GM13977 (cell line): ENCODE measurements at regions not wholly inside any gene's neighbourhood (a gene's known extent, or its start where the extent isn't known, plus 50 kb on each side); places are given as distances from the start of the nearest gene placed in this dataset.
"Not testable (repeated sequence)": the region's sequence is repeated elsewhere in the genome, so short reads cannot be mapped to it uniquely, and the experiment has no call there.

Experiments used
- DNase-seq: peaks from one replicate; pipeline ENCODE4 v3.0.0; 2012; ENCODE audit warnings: low spot score
- CTCF ChIP-seq: IDR thresholded peaks from 2 replicates; pipeline ENCODE4 v1.5.1; 2012; ENCODE audit warnings: mild to moderate bottlenecking, control low read depth; ENCODE audit not compliant: insufficient read depth; ENCODE audit errors: extremely low read depth, missing control alignments
- in situ Hi-C: fragments of 300-500 bp; cut with MboI; formaldehyde crosslinking; loops from one replicate; pipeline ENCODE4 v1.12.0; 2022; ENCODE audit warnings: low sequenced_read_pairs, low pct_unique_long_range_greater_than_20kb, mixed read lengths, inconsistent platforms; ENCODE audit not compliant: unreplicated experiment

DNA sequence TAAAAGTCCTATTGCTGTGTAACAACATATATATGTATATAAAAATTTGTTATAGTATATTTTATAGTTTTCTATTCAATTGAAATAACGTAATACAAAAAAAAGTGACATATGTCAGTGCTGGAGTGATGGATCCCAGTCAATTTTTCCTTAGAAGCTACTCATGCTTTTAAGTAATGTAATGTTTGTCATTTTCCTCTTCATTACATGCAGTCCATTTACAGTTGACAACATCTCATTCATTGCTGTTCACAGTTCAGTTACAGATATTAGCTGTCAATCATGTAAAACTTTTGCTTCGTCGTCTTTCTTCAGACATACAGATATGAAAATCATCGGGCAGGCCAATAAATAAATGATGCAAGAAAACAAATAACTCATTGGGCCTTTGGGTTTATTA, 525.1 kb upstream of the PRR20A start:
- DNase-seq, result no peak
- no peak for TF ChIP-seq CTCF
- in situ Hi-C loops, result no loop called here

DNA sequence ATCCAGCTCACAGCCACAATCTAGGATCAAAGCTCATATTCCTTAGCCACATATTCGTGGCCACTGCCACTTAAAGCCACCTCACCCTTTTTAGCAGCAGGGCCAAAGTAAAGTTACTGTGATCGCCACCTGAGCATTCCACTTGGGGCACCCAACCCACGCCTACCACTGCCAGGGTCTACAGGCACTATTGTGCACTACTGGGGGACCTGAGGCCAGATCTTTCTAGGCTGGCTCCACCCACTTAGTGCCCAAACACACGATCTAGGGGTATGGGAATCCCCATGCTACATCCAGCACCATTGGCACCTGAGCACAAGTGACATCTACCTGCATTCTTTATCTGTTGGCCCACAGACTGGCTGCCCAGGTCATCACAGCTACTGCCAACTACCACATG, 517.9 kb upstream of the PRR20A start:
- DNase-seq, result no peak
- no peak for TF ChIP-seq CTCF
- in situ Hi-C loops, result no loop called here

- DNase-seq, in situ Hi-C loops: not testable (repeated sequence)
These were observed 511.8 kb upstream of the PRR20A start for GRCh38 chr13:56628886-56629285.

- DNase-seq, in situ Hi-C loops: not testable (repeated sequence)
These were observed 509.7 kb upstream of the PRR20A start for GRCh38 chr13:56631060-56631459.

GRCh38 chr13:56653043-56653442, 487.7 kb upstream of the PRR20A start:
- TF ChIP-seq CTCF, result no peak
- in situ Hi-C loops, result no loop called here
- DNase-seq, result no peak

DNA sequence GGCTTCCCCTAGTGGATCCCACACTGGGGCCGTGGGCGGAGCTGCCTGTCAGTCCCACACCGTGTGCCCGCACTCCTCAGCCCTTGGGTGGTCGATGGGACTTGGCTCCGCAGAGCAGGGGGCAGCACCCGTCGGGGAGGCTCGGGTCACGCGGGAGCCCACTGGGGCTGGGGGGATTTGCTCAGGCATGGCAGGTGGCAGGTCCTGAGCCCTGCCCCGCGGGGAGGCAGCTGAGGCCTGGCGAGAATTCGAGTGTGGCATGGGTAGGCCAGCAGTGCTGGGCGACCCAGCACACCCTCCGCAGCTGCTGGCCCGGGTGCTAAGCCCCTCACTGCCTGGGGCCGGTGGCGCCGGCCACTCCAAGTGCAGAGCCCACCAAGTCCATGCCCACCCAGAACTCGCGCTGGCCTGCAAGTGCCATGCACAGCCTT, 481.7 kb upstream of the PRR20A start:
- in situ Hi-C loops, result no loop called here
- no peak for DNase-seq
- TF ChIP-seq CTCF, result no peak

DNA sequence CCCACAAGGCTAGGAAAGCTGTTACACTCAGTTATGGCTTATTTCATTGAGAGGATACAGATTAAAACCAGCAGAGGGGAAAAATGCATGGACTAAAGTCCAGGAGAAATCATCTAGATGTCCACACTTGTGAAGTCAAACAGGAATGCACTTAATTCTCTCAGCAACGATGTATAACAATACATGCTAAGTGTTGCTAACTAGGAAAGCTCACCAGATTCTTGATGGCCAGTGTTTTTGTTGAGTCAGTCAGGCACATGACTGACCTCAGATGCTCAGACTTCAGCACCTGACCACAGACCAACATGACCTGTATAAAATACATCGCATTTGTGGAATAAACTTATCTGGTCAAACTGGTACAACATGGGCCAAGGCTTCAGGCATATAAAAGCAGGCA, 470.2 kb upstream of the PRR20A start:
- TF ChIP-seq CTCF, result no peak
- DNase-seq, result no peak
- in situ Hi-C loops, result no loop called here

DNA sequence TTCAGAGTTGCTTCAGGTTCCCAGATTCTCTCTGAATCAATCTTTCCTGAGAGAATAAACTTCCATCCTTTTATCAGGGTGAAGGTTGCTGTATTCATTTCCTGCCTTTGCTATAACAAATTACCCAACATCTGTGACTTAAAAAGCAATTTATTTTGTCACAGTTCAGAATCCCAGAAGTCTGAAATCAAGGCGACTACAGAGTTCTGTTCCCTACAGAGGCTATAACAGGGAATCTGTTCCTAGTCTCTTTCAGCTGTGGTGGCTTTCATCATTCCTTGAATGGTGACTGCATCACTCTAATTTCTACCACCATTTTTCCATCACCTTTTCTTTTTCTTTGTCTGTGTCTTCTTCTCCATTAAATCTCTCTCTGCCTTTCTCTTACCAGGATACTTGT, 459.3 kb upstream of the PRR20A start:
- no peak for DNase-seq
- no peak for TF ChIP-seq CTCF
- in situ Hi-C loops, result no loop called here
